ENCODE measurements at regions not wholly inside any gene's neighbourhood (a gene's known extent, or its start where the extent isn't known, plus 50 kb on each side); places are given as distances from the start of the nearest gene placed in this dataset.

GRCh38 chr3:150150633-150151032 lies 179.9 kb upstream of the PFN2 start:
- ATAC-seq (no peak), DNase-seq (ENCODE audit: low spot score) (no peak)
- no peak for TF ChIP-seq ZNF121 (CRISPR knock-in tag; IDR thresholded peaks at IDR 0.05)
- no peak for TF ChIP-seq GABPB1 (CRISPR knock-in tag; IDR thresholded peaks at IDR 0.05)
- TF ChIP-seq KAT7 (CRISPR knock-in tag; IDR thresholded peaks at IDR 0.05; ENCODE audit: borderline replicate concordance): no peak
- TF ChIP-seq ZNF425 (CRISPR knock-in tag; conservative IDR thresholded peaks at IDR 0.05): no peak
- TF ChIP-seq NFATC4 (CRISPR knock-in tag; IDR thresholded peaks at IDR 0.05): no peak
- no peak for TF ChIP-seq FOXP1 (CRISPR knock-in tag; IDR thresholded peaks at IDR 0.05; ENCODE audit: borderline replicate concordance)
- TF ChIP-seq TCF7 (CRISPR knock-in tag; IDR thresholded peaks at IDR 0.05; ENCODE audit: low read depth): no peak
- no peak for TF ChIP-seq HMGA2 (CRISPR knock-in tag; IDR thresholded peaks at IDR 0.05)
- no peak for TF ChIP-seq IRF2 (CRISPR knock-in tag; IDR thresholded peaks at IDR 0.05; ENCODE audit: borderline replicate concordance, low read depth)
- no peak for TF ChIP-seq SMAD4 (CRISPR knock-in tag; IDR thresholded peaks at IDR 0.05)
- H3K27me3 Mint-ChIP-seq (ENCODE audit: low read depth): no peaks in the 10 kb centered on the region
- peaks cover 9% of the 10 kb centered on the region for H3K9me3 Mint-ChIP-seq
- H3K4me1 Mint-ChIP-seq: peaks cover 4% of the 10 kb centered on the region; the same call in 1 of the 2 replicates
- H3K36me3 Mint-ChIP-seq: no peaks in the 10 kb centered on the region
- ChIA-PET CTCF (interaction anchor here (1.3 kb wide), 1 partner anchor 214 kb away, joined by 3 read pairs; no protein-coding TSS in a partner anchor), POLR2A (no interaction called here)
- H3K4me3 Mint-ChIP-seq: no peak overlapping the region
- no peak overlapping the region for H3K27ac Mint-ChIP-seq

- CTCF ChIA-PET: no interaction called here
- H3K27ac Mint-ChIP-seq: no peak overlapping the region
These were observed 179.0 kb upstream of the PFN2 start for GRCh38 chr3:150149651-150150051.

GRCh38 chr3:150148227-150148626 lies 177.5 kb upstream of the PFN2 start:
- no peak overlapping the region for H3K27ac Mint-ChIP-seq
- no peak overlapping the region for H3K4me3 Mint-ChIP-seq
- POLR2A ChIA-PET: no interaction called here
- H3K9me3 Mint-ChIP-seq: peaks cover 5% of the 10 kb centered on the region
- H3K4me1 Mint-ChIP-seq: peaks cover 4% of the 10 kb centered on the region; the same call in 1 of the 2 replicates
- ATAC-seq (no peak), DNase-seq (ENCODE audit: low spot score) (no peak)
- no peaks in the 10 kb centered on the region for H3K27me3 Mint-ChIP-seq (ENCODE audit: low read depth)
- no peak for TF ChIP-seq ZBTB43 (CRISPR knock-in tag; IDR thresholded peaks at IDR 0.05)
- TF ChIP-seq RORB (CRISPR knock-in tag; IDR thresholded peaks at IDR 0.05): no peak
- no peak for TF ChIP-seq OVOL2 (CRISPR knock-in tag; IDR thresholded peaks at IDR 0.05; ENCODE audit: borderline replicate concordance)
- TF ChIP-seq TEAD1 (CRISPR knock-in tag; IDR thresholded peaks at IDR 0.05): no peak
- TF ChIP-seq ESRRA (CRISPR knock-in tag; IDR thresholded peaks at IDR 0.05; ENCODE audit: borderline replicate concordance): no peak
- no peak for TF ChIP-seq NR1H2 (CRISPR knock-in tag; IDR thresholded peaks at IDR 0.05)
- CTCF ChIA-PET: interaction anchor here (1.3 kb wide), 1 partner anchor 63 kb away, joined by 3 read pairs; no protein-coding TSS in a partner anchor
- H3K36me3 Mint-ChIP-seq: no peaks in the 10 kb centered on the region

More at GRCh38 chr3:150149651-150150051, 179.0 kb upstream of the PFN2 start:
- DNase-seq (ENCODE audit: low spot score) (no peak), ATAC-seq (no peak)
- no peak overlapping the region for H3K4me3 Mint-ChIP-seq
- POLR2A ChIA-PET: no interaction called here
- peaks cover 5% of the 10 kb centered on the region for H3K9me3 Mint-ChIP-seq
- peaks cover 4% of the 10 kb centered on the region; the same call in 1 of the 2 replicates for H3K4me1 Mint-ChIP-seq
- TF ChIP-seq PRRX2 (CRISPR knock-in tag; IDR thresholded peaks at IDR 0.05) (no peak), ZNF416 (CRISPR knock-in tag; IDR thresholded peaks at IDR 0.05) (no peak), FOXK1 (CRISPR knock-in tag; IDR thresholded peaks at IDR 0.05) (no peak), CTCF (IDR thresholded peaks at IDR 0.05) (no peak), TEAD4 (CRISPR knock-in tag; IDR thresholded peaks at IDR 0.05) (no peak), E2F1 (CRISPR knock-in tag; IDR thresholded peaks at IDR 0.05) (no peak), SMAD3 (CRISPR knock-in tag; IDR thresholded peaks at IDR 0.05; ENCODE audit: borderline replicate concordance) (no peak), ETV6 (CRISPR knock-in tag; IDR thresholded peaks at IDR 0.05) (no peak), ZNF423 (CRISPR knock-in tag; IDR thresholded peaks at IDR 0.05) (no peak)
- no peaks in the 10 kb centered on the region for H3K36me3 Mint-ChIP-seq
- no peaks in the 10 kb centered on the region for H3K27me3 Mint-ChIP-seq (ENCODE audit: low read depth)
